ENCODE measurements at regions not wholly inside any gene's neighbourhood (a gene's known extent, or its start where the extent isn't known, plus 50 kb on each side); places are given as distances from the start of the nearest gene placed in this dataset.
A peak's percentile ranks its signal among the peaks of the same experiment; 100 is the strongest.

DNA sequence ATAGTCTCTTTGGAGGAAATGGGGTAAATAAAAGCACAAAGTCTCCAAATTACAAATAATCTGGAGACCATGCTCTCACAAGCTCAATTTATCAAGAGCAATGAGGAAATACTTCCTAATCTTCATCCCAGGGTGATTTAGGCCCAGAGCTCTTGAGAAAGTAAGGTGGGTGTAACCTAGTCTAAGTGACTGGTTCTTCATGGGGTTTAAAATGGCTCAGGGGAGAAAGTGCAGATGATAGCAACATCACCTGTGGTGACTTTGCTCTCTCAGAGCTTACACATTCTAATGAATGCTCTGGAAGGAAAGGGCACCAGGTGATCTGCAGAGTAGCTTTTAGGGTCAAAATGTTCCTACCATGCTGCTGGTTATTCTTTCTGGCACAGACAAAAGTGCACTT is 118.4 kb upstream of the TP63 start:
- H3K9ac ChIP-seq (ENCODE audit: low read depth in 1 of 2, low read length in 2 of 2), result no peak overlapping the region
- H3K36me3 ChIP-seq (ENCODE audit: control insufficient read depth in 2 of 2, insufficient read depth in 2 of 2, low read length in 2 of 2), result no peaks in the 10 kb centered on the region
- H3K27me3 ChIP-seq (ENCODE audit: control insufficient read depth in 2 of 2, insufficient read depth in 2 of 2, low read length in 2 of 2), result no peaks in the 10 kb centered on the region
- no peaks in the 10 kb centered on the region for H3K9me3 ChIP-seq (ENCODE audit: control insufficient read depth in 2 of 2, low read length in 2 of 2)
- H3K27ac ChIP-seq (ENCODE audit: low read depth in 2 of 2, low read length in 2 of 2), result peak overlapping the region; percentile 71 to 73
- H3K4me1 ChIP-seq (ENCODE audit: control insufficient read depth in 2 of 2, insufficient read depth in 2 of 2, low read length in 2 of 2), result peaks cover 5 to 8% of the 10 kb centered on the region in 2 donors
- H3K4me3 ChIP-seq (ENCODE audit: low read length in 2 of 2), result no peak overlapping the region

DNA sequence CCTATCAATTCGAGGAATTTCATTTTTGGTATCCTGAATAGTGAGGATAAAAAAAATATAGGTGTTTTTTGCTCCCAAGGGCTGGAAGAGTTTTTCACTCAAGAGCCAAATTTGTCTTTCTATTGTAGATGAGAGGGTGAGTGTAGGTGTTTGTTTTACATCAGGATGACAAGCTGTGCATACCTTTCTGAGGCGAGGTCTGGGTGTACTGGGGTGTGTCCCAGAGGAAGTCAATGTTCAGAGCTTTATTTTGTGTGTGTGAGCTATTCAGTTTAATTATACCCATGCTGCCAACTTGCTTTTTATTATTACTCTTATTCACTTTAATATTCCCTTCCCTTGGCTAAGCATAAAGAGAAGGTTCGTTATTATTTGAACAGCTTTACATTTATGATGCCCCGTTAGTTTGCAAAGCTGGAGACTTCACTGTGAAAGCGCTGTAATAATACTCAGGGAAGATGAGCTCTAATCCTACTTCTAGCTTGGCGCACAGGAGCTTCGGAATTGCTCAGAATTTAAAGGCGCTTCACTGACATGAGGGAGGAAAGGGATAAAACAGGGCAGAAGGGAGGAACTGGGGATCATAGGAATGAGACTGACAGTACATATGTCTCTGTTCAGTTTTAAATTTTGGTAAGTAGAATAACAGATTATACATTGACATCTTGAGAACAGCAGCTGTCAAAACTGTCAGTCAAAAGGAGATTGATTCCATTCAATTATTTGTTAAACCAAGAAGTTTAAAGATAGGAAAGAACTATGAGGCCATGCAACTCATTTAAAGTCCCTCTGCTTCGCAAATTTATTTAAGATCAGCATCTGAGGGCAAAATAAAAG is 117.7 kb upstream of the TP63 start:
- no peaks in the 10 kb centered on the region for H3K9me3 ChIP-seq (ENCODE audit: control insufficient read depth in 2 of 2, low read length in 2 of 2)
- H3K4me3 ChIP-seq (ENCODE audit: low read length in 2 of 2), result peak overlapping the region in 1 of 2 donors; percentile 15
- peak overlapping the region; percentile 71 to 73 for H3K27ac ChIP-seq (ENCODE audit: low read depth in 2 of 2, low read length in 2 of 2)
- H3K9ac ChIP-seq (ENCODE audit: low read depth in 1 of 2, low read length in 2 of 2), result no peak overlapping the region
- H3K4me1 ChIP-seq (ENCODE audit: control insufficient read depth in 2 of 2, insufficient read depth in 2 of 2, low read length in 2 of 2), result peaks cover 5 to 8% of the 10 kb centered on the region in 2 donors
- H3K27me3 ChIP-seq (ENCODE audit: control insufficient read depth in 2 of 2, insufficient read depth in 2 of 2, low read length in 2 of 2), result no peaks in the 10 kb centered on the region
- no peaks in the 10 kb centered on the region for H3K36me3 ChIP-seq (ENCODE audit: control insufficient read depth in 2 of 2, insufficient read depth in 2 of 2, low read length in 2 of 2)

GRCh38 chr3:189516039-189516438 is 115.2 kb upstream of the TP63 start:
- Histone ChIP-seq H3K27ac (ENCODE audit: low read depth in 2 of 2, low read length in 2 of 2) (no peak overlapping the region), H3K27me3 (ENCODE audit: control insufficient read depth in 2 of 2, insufficient read depth in 2 of 2, low read length in 2 of 2) (no peaks in the 10 kb centered on the region), H3K4me1 (ENCODE audit: control insufficient read depth in 2 of 2, insufficient read depth in 2 of 2, low read length in 2 of 2) (peaks cover 5 to 8% of the 10 kb centered on the region in 2 donors), H3K9me3 (ENCODE audit: control insufficient read depth in 2 of 2, low read length in 2 of 2) (no peaks in the 10 kb centered on the region), H3K9ac (ENCODE audit: low read depth in 1 of 2, low read length in 2 of 2) (no peak overlapping the region), H3K4me3 (ENCODE audit: low read length in 2 of 2) (no peak overlapping the region), H3K36me3 (ENCODE audit: control insufficient read depth in 2 of 2, insufficient read depth in 2 of 2, low read length in 2 of 2) (no peaks in the 10 kb centered on the region)

- no peak overlapping the region for H3K9ac ChIP-seq (ENCODE audit: low read depth in 1 of 2, low read length in 2 of 2)
- H3K4me3 ChIP-seq (ENCODE audit: low read length in 2 of 2), result no peak overlapping the region
- H3K27ac ChIP-seq (ENCODE audit: low read depth in 2 of 2, low read length in 2 of 2), result no peak overlapping the region
- peaks cover 1 to 5% of the 10 kb centered on the region in 2 donors for H3K4me1 ChIP-seq (ENCODE audit: control insufficient read depth in 2 of 2, insufficient read depth in 2 of 2, low read length in 2 of 2)
- no peaks in the 10 kb centered on the region for H3K27me3 ChIP-seq (ENCODE audit: control insufficient read depth in 2 of 2, insufficient read depth in 2 of 2, low read length in 2 of 2)
- H3K9me3 ChIP-seq (ENCODE audit: control insufficient read depth in 2 of 2, low read length in 2 of 2), result no peaks in the 10 kb centered on the region
- no peaks in the 10 kb centered on the region for H3K36me3 ChIP-seq (ENCODE audit: control insufficient read depth in 2 of 2, insufficient read depth in 2 of 2, low read length in 2 of 2)
Observed at GRCh38 chr3:189517981-189518380, 113.2 kb upstream of the TP63 start.

DNA sequence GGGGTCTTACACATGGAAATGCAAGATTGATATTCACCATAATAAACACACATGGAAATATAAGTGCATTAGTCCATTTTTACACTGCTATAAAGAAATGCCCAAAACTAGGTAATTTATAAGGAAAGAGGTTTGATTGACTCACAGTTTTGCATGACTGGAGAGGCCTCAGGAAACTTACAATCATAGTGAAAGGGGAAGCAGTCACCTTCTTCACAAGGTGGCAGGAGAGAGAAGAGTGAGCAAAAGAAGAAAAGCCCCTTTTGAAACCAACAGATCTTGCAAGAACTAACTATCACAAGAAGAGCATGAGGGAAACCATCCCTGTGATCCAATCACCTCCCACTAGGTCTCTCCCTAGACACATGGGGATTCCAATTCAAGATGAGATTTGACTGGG is 111.7 kb upstream of the TP63 start:
- Histone ChIP-seq H3K36me3 (ENCODE audit: control insufficient read depth in 2 of 2, insufficient read depth in 2 of 2, low read length in 2 of 2) (no peaks in the 10 kb centered on the region), H3K9me3 (ENCODE audit: control insufficient read depth in 2 of 2, low read length in 2 of 2) (no peaks in the 10 kb centered on the region), H3K27ac (ENCODE audit: low read depth in 2 of 2, low read length in 2 of 2) (no peak overlapping the region), H3K4me1 (ENCODE audit: control insufficient read depth in 2 of 2, insufficient read depth in 2 of 2, low read length in 2 of 2) (no peaks in the 10 kb centered on the region), H3K9ac (ENCODE audit: low read depth in 1 of 2, low read length in 2 of 2) (no peak overlapping the region), H3K27me3 (ENCODE audit: control insufficient read depth in 2 of 2, insufficient read depth in 2 of 2, low read length in 2 of 2) (no peaks in the 10 kb centered on the region), H3K4me3 (ENCODE audit: low read length in 2 of 2) (no peak overlapping the region)

DNA sequence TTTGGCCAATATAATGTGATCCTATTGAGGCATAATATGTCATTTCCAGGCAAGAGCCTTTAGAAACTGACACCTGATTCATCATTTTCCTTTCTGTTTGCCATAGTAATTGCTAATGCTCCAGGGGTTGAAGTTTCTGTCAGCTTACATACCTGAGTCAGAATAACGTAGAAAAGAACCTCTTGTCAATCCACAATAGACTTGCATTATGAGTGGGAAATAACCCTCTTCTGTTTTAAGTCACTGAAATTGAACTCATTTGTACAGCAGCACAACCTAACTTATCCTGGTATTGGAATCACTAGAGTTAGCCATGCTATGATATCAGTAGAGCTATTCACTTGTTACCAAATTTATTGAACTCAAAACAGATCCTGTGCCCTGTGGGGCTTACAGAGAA is 101.7 kb upstream of the TP63 start:
- Histone ChIP-seq H3K4me3 (ENCODE audit: low read length in 2 of 2) (no peak overlapping the region), H3K9ac (ENCODE audit: low read depth in 1 of 2, low read length in 2 of 2) (no peak overlapping the region), H3K9me3 (ENCODE audit: control insufficient read depth in 2 of 2, low read length in 2 of 2) (no peaks in the 10 kb centered on the region), H3K36me3 (ENCODE audit: control insufficient read depth in 2 of 2, insufficient read depth in 2 of 2, low read length in 2 of 2) (no peaks in the 10 kb centered on the region), H3K4me1 (ENCODE audit: control insufficient read depth in 2 of 2, insufficient read depth in 2 of 2, low read length in 2 of 2) (no peaks in the 10 kb centered on the region), H3K27me3 (ENCODE audit: control insufficient read depth in 2 of 2, insufficient read depth in 2 of 2, low read length in 2 of 2) (no peaks in the 10 kb centered on the region), H3K27ac (ENCODE audit: low read depth in 2 of 2, low read length in 2 of 2) (no peak overlapping the region)

- no peak overlapping the region for H3K4me3 ChIP-seq (ENCODE audit: low read length in 2 of 2)
- H3K9ac ChIP-seq (ENCODE audit: low read depth in 1 of 2, low read length in 2 of 2), result no peak overlapping the region
- no peaks in the 10 kb centered on the region for H3K9me3 ChIP-seq (ENCODE audit: control insufficient read depth in 2 of 2, low read length in 2 of 2)
- no peaks in the 10 kb centered on the region for H3K4me1 ChIP-seq (ENCODE audit: control insufficient read depth in 2 of 2, insufficient read depth in 2 of 2, low read length in 2 of 2)
- H3K27me3 ChIP-seq (ENCODE audit: control insufficient read depth in 2 of 2, insufficient read depth in 2 of 2, low read length in 2 of 2), result no peaks in the 10 kb centered on the region
- no peak overlapping the region for H3K27ac ChIP-seq (ENCODE audit: low read depth in 2 of 2, low read length in 2 of 2)
- no peaks in the 10 kb centered on the region for H3K36me3 ChIP-seq (ENCODE audit: control insufficient read depth in 2 of 2, insufficient read depth in 2 of 2, low read length in 2 of 2)
Observed at GRCh38 chr3:189529889-189530471, 101.2 kb upstream of the TP63 start.

DNA sequence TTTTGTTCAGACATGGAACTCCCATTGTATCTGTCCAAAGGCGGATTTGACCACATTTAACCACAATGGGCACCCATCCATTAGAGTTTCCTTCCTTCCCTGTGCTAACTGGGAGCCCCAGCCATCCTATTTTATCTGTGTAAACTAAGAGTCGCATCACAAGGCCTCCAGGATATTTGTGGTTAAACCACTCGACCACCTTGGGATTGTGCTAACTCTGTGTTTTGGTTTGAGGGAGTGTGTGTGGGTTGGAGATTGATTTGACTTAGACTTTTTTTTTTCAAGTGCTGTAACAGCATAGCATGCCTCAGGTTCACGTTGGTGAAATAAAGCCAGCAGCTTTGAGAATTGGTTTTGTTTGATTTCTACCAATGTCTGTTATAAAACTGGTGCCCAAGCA is 100.4 kb upstream of the TP63 start:
- Histone ChIP-seq H3K4me1 (ENCODE audit: control insufficient read depth in 2 of 2, insufficient read depth in 2 of 2, low read length in 2 of 2) (no peaks in the 10 kb centered on the region), H3K36me3 (ENCODE audit: control insufficient read depth in 2 of 2, insufficient read depth in 2 of 2, low read length in 2 of 2) (no peaks in the 10 kb centered on the region), H3K9ac (ENCODE audit: low read depth in 1 of 2, low read length in 2 of 2) (no peak overlapping the region), H3K4me3 (ENCODE audit: low read length in 2 of 2) (no peak overlapping the region), H3K27me3 (ENCODE audit: control insufficient read depth in 2 of 2, insufficient read depth in 2 of 2, low read length in 2 of 2) (no peaks in the 10 kb centered on the region), H3K9me3 (ENCODE audit: control insufficient read depth in 2 of 2, low read length in 2 of 2) (no peaks in the 10 kb centered on the region), H3K27ac (ENCODE audit: low read depth in 2 of 2, low read length in 2 of 2) (no peak overlapping the region)

DNA sequence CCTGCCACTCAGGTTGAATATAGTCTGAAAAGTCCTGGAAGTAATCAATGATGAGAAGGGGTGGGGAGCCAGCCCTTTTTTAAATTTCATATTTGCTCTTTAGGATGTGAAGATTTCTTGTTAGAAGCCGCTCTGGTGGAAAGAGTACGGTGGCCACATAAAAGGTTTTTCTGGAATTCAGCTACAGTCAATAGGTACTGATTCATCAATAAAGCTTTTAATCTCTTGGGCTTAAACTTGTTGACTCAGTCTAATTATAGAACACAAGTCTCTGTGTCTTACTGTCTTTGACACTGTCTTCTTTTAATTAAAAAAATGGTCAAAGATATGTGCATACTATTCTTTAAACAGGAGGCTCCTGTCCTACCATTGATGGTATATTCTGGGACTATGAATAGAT is 99.9 kb upstream of the TP63 start:
- no peak overlapping the region for H3K27ac ChIP-seq (ENCODE audit: low read depth in 2 of 2, low read length in 2 of 2)
- no peaks in the 10 kb centered on the region for H3K36me3 ChIP-seq (ENCODE audit: control insufficient read depth in 2 of 2, insufficient read depth in 2 of 2, low read length in 2 of 2)
- H3K9ac ChIP-seq (ENCODE audit: low read depth in 1 of 2, low read length in 2 of 2), result no peak overlapping the region
- H3K9me3 ChIP-seq (ENCODE audit: control insufficient read depth in 2 of 2, low read length in 2 of 2), result no peaks in the 10 kb centered on the region
- no peak overlapping the region for H3K4me3 ChIP-seq (ENCODE audit: low read length in 2 of 2)
- no peaks in the 10 kb centered on the region for H3K4me1 ChIP-seq (ENCODE audit: control insufficient read depth in 2 of 2, insufficient read depth in 2 of 2, low read length in 2 of 2)
- H3K27me3 ChIP-seq (ENCODE audit: control insufficient read depth in 2 of 2, insufficient read depth in 2 of 2, low read length in 2 of 2), result no peaks in the 10 kb centered on the region

GRCh38 chr3:189534531-189534930 is 96.7 kb upstream of the TP63 start:
- H3K9me3 ChIP-seq (ENCODE audit: control insufficient read depth in 2 of 2, low read length in 2 of 2), result no peaks in the 10 kb centered on the region
- no peak overlapping the region for H3K4me3 ChIP-seq (ENCODE audit: low read length in 2 of 2)
- H3K36me3 ChIP-seq (ENCODE audit: control insufficient read depth in 2 of 2, insufficient read depth in 2 of 2, low read length in 2 of 2), result no peaks in the 10 kb centered on the region
- H3K27me3 ChIP-seq (ENCODE audit: control insufficient read depth in 2 of 2, insufficient read depth in 2 of 2, low read length in 2 of 2), result no peaks in the 10 kb centered on the region
- no peaks in the 10 kb centered on the region for H3K4me1 ChIP-seq (ENCODE audit: control insufficient read depth in 2 of 2, insufficient read depth in 2 of 2, low read length in 2 of 2)
- H3K9ac ChIP-seq (ENCODE audit: low read depth in 1 of 2, low read length in 2 of 2), result no peak overlapping the region
- no peak overlapping the region for H3K27ac ChIP-seq (ENCODE audit: low read depth in 2 of 2, low read length in 2 of 2)

Measured in mucosa of rectum (tissue), 2 donors.